GM19397 (cell line): ENCODE measurements at regions not wholly inside any gene's neighbourhood (a gene's known extent, or its start where the extent isn't known, plus 50 kb on each side); places are given as distances from the start of the nearest gene placed in this dataset.

ENCODE experiments used
- ATAC-seq: cut with Tn5 transposase; IDR thresholded peaks from one replicate; pipeline ENCODE4 v1.9.1; 2021; ENCODE audit warnings: mild to moderate bottlenecking, moderate library complexity; ENCODE audit not compliant: unreplicated experiment

DNA sequence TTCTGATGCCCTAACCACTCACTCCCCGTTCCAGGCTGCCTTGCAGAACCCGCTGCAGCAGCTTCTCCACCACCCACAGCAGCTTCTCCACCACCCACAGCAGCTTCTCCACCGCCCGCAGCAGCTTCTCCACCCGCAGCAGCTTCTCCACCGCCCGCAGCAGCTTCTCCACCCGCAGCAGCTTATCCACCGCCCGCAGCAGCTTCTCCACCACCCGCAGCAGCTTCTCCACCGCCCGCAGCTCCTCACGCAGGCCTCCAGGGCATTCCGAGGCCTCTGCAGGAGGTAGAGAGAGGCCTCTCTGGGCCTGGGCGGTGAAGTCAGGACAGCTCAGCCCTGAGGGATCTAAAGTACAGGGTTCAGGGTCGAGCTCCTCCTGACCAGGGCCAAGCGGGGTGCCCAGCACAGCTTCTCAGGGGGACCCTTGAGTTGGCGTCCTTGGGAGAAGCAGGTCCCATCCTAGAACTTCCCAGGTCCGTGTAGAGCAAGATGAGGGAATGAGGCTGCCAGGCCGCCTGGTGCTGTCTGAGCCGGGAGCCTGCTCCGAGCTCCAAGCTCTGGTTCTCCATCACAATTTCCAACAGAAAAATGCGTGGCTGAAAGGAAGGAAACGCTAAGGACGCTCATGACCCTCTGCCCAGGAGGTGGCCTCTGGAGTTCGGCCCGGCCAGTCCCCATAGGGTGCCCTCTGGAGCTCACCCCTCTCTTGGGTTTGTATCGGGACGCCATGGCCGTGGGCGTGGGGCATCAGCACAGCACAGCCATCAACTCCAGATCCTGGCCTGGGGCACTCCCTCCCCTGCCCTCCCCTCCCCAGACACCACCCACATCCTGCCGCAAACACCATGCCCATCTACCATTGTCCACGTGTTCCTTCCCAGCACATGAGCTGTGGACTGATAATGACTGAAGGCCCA lies 528.6 kb downstream of the BRD1 start:
- ATAC-seq: no peak

DNA sequence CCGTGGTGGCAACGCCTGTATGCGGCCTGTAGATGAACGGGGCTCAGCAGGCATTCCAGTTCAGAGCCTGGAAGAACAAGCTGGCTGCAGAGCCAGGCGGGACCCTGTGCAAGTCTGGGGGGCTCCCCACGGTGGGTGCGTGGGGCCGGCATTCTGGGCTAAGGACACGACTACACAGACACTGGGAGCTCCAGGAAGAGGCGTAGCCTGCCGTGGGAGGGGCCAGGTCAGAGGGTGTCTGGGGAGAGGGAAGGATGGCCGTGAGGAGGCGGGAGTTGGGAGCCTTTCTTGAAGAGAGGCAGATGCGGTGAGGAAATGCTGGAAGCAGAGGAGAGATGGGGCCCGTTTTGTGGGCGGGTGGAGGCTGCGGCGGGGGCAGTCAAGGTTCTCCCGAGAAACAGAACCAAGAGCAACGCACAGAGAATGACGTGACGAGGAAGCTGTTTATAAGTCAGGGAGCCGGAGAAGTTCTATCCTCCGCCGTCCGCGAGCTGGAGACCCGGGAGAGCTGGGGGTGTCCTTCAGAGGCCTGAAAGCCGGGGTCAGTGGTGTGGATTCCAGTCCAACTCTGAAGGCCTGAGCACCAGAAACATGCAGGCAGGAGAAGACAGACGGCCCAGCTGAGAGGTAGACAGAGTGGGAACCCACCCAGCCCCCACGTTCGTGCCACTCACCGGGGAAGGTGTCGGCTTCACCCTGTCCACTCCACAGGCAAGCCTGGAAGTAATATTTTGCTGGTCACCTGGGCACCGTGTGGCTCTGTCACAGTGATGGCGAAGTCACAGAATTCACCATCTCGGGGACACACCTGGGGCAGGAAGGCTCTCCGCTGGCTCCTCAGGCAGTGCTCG lies 529.6 kb downstream of the BRD1 start:
- ATAC-seq: no peak

DNA sequence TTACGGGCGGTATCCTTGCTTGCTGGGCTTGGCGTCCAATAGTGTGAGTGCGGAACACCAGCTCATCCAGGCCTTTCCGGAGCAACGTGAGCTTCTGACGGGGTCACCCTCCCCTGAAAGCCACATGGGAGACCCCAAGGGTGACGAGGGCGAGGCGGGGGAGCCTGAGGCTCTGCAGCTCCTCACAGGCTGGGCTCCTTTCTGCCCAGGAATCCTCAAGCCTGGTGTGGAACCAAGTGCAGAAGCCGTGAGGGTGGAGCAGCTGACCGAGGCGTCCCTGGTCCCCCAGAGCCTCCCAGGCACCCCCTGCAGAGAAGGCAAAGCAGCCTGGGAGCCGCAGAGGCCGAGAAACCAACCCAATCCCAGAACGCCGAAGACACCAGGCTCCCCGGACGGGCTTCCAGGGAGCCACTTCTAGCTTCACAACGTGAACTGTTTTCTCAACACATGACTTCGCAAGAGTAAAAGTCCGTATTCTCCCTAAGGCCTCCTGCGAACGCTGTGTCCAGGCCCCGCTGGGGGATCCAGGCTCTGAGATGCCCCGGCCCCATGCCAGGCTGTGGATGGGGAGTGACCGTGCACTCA lies 530.3 kb downstream of the BRD1 start:
- ATAC-seq: no peak

DNA sequence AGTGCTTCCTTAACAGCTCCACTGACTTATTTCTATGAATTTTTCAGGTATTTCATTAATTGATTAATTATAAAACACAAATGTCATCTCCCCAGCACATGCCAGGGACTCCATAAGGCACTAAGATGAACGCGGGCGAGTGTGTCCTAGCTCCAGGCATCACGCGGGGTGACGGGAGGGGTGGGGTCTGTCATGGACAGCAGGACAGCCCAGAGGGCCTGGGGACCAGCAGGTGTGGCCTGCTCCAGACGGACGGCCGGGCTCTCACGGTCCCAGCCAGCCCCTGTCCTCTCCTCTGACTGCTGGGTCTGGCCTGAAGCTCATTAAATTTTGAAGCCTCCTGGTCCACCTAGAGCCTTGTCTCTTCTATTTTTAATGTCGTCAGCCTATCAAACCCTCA lies 531.1 kb downstream of the BRD1 start:
- no peak for ATAC-seq

DNA sequence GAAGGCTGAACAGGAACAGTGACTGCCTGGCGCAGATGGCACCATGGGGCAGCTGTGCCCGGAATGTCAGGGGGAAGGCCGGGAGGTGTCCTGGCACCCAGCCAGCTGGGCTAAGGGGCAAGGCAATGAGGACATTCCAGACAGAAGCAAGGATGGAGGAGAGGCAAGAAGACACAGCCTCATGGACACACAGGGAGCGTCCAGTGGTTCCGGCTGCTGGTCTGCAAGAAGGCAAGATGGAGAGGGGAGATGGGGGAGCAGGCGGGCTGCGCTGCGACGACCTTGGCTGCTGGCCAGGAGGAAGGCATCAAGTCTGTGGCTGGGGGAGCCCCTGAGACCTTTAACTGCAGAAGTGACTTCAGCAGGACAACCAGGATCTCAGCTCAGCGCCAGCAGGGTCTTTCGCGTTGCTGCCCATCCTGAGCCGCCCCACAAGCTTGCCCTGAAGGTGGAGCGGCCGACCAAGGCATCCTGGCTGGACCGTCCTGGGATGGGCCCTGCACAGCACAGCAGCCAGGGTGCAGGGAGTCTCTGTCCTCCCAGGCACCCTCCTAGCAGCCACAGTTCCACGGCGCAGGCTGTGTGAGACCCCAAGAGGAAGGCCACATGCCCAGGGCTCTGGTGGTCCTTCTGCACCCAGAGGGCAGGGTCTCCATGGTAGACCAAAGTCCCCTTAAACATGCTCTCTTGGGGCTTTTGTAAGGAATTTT lies 531.7 kb downstream of the BRD1 start:
- ATAC-seq: no peak

DNA sequence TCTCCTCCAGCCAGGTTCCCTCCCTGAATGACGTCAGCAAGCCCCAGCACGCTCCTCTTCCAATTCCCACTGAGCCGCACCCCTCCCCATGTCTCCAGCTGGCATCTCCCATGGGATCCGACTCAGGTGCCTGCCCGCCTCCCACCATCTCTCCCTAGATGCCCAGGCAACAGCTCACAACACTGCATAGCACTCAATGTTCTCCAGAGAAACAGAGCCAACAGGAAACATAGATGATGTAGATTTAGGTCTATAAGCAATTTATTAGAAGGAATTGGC lies 532.3 kb downstream of the BRD1 start:
- ATAC-seq: no peak

DNA sequence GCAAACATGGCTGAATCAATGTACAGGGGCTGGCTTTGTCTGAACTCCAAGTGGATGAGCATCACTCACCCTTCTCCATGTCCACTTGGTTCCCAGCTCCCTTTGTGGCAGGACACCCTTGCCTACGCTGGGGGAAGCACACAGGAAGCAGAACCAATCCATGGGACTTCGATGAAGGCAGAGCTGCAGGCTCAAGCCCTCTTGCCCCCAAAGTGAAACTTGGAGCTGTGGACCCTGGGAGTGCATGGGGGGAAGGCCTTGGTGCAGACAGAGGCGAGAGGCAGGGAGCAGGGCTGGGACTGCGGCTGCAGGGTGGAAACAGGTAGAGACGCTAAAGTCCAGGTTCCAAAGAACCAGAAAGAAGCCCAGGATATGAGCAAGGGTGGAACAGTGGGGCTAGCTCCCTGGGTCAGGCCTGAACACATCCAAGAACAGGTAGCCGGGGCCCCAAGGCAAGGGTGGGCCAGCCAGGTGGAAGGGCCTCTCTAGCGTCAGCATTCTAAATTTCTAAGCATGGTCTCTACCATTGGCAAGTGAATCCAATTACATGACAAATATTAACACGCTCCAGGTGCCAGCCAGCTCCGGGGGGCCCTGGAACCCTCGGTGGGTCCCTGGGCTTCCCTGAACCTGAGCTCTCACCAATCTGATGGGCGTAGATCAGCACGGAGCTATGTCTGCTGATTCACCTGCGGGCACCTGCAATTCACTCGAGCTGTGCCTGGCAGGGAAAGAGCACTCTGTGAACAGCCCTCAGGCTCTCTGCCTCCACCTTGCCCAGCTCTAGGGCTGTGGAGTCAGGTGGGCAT lies 532.8 kb downstream of the BRD1 start:
- no peak for ATAC-seq

DNA sequence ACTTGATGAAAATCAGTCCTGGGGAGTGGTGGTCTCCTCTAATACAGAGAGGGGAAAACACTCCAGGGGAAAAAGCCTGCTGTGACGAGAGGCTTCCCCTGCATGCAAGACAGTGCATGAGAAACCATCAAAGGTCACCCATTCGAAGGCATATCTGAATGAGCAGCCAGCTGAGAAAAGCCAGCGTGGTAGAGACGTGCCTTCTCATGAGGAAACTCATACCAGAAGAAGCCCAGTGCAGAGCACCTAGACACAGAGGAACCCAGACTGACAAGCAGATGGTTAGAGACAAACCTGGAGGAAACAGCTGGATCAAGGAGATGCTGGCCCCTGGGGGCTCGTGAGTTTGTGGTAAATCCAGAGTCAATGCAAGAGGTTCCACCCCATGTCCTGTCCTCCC lies 534.8 kb downstream of the BRD1 start:
- no peak for ATAC-seq

DNA sequence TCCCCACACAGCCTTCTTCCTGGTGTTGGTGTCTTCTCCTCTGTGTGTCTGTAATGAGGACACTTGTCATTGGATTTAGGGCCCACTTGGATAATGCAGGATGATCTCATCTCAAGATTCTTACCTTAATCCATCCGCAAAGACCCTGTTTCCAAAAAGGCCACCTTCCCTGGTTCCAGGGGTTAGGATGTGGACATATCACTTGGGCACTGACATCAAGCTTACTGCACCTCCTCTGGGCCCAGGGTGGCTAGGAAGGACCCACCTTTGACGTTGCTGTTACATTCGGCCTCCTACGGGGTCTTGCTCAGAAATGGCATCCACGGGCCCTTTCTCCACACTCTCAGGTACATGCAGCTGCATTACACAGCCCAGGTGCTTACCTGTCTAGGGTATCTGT lies 535.9 kb downstream of the BRD1 start:
- no peak for ATAC-seq

DNA sequence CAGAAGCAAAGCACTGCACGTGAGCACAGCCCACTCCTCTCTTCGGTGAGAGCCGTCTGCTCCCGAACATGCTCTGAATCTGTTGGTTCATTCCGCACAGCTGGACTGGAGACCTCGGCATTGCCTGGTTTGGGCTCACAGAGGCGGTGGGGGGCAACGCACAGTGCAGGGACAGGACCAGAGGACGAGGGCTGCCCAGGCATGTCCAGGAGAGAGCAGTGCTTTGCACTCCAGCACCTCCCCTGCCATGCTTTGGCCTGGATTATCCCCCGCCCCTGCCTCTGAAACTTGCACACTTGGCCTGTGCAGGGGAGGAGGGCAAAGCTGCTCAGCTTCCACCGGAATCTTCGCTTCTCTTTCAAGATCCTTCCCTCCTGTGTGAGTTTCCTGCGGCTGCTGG lies 536.5 kb downstream of the BRD1 start:
- no peak for ATAC-seq

DNA sequence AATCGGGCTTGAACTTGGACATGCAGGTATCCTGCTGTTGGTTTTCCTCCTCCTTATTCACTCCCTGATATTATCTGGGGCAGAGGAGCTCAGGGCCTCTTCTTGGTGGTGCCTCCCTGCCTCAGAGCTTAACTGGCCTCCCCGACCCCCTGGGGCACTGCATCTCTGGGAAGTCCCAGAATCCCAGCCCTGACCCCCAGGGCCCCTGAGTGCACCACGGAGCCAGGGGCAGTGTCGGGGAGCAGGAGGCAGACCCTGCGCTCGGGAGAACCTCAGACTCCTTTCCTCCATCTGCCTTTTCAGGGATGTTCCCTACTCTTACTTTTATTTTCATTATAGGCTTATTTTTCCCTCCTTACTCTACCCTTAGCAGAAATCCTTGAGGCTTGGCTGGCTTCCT lies 537.0 kb downstream of the BRD1 start:
- no peak for ATAC-seq

DNA sequence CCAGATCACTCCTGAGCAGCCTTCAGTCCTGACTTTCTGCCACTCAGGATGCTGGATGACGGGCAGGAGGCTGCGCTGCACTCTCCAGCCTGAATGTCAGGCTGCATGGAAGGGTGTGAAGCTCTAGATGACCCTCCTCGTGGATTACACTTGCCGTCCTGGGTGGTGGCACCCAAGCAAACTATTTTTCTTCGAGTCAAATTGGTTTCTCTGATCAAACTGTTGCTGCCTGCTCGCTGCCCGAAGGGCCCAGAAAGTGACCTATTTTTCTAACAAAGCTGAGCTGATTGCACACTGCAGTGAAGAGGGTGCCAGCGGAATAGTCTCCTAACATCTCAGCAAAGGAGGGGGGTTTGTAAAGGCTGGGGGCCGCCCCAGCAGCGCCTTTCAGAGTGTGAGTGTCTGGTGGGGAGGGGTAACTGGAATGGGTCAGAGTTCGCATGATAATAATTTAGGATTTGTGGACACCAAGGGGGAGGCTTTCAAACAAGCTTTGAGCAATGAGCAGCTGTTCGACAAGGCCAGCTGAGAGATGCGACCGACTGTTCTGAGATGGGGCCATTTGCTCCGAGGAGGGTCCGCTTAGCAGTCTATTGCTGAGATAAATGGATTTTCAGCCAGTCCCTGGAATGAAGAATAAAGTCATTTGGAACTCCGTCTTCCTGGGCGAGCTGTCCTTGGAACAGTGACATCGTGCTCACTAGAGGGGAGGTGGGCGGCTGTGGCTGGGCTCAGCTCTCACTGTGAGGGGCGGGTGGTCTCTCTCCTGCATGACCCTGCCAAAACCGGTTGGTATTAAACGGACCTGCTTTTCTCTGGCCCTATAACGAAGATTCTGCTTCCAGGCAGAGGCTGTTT lies 537.6 kb downstream of the BRD1 start:
- no peak for ATAC-seq

DNA sequence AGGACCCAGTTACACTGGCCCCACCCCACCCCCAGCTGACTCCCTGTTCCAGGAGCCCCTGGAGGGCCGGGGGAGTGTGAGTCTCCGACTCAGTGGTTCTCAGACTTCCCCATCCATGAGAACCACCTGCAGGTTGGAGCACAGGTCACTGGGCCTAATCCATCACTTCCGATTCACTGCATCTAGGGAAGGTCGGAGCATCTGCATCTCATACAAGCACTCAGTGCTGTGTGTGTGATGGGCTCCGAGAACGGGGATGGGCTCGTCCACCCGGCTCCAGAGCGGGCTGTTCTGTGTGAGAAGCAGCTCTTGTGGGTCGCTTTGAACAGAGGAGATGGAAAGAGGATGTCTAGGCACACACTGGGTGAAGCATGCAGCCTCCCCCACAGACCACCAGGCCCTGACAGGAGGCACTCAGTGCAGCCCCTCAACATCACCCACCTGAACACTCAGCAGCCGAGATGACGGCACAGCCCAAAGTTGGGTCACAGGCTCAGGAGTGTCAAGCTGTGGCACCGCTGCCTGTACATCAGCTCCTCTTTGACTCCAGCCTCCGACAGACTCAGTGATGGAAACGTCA lies 541.4 kb downstream of the BRD1 start:
- no peak for ATAC-seq

DNA sequence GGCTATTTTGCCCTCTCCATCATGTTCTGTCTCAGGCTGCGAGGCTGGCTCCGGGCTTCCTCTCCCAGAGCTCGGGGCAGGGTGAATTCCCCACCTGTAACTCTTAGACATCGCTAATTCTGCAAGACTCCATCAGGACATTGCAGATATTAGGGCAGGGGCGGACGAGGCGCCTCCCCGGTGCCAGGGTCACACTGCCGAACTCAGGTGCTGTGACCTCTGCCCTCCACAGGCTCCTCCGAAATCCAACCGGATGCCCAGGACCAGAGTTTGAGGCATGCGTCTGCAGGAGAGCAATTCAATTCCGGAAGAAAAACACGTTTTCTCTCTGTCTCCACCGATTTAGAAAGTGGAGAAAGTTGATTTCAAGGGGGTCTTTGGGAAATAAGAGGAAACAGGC lies 542.7 kb downstream of the BRD1 start:
- no peak for ATAC-seq

DNA sequence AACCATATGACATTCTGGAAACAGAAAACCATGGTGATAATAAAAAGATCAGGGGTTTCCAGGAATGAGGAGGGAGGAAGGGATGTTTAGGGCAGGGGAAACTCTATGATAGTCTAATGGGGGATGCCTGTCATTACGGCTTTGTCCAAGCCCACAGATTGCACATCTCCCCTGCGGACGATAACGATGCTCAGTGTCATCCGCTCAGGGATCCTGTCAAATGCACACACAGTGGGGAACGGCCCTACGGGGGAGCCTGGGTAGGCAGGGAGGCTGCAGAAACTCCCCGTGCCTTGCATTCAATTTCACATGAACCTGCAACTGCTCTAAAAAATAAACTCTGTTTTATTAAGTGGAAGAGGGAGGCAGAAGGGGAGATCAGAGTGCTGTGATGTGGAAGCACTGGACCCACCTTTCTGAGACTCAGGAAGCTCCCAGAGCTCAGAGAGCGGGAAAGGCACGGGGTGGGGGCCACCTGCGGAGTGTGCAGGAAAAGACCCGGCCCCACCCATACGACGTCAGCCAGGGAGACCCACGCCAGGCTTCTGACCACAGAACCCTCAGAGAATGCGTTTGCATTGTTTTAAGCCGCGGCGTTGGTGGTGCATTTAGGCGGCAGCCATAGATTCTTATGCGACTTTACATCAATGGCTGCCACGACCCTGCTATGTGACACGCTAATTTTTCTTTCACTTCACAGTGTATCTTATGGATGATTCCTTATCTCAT lies 543.5 kb downstream of the BRD1 start:
- ATAC-seq: no peak

DNA sequence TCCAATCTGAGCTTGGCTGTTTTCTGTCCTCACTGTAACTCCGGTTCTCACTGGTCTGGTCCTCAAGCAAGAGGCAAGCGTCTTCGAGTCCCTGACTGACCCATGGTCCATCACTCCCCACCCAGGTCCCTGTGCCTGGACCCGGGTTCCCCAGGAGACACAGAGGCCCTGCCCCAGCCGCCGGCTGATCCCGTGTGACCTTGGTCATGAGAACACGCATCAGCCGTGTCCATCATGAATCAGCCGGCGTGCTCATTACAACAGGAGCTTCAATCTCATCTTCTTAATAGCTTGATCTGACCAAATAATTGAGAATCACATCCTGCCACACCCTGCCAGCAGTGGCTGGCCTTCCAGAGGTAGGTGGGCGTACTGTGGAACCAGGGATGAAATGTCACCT lies 545.1 kb downstream of the BRD1 start:
- ATAC-seq: no peak

DNA sequence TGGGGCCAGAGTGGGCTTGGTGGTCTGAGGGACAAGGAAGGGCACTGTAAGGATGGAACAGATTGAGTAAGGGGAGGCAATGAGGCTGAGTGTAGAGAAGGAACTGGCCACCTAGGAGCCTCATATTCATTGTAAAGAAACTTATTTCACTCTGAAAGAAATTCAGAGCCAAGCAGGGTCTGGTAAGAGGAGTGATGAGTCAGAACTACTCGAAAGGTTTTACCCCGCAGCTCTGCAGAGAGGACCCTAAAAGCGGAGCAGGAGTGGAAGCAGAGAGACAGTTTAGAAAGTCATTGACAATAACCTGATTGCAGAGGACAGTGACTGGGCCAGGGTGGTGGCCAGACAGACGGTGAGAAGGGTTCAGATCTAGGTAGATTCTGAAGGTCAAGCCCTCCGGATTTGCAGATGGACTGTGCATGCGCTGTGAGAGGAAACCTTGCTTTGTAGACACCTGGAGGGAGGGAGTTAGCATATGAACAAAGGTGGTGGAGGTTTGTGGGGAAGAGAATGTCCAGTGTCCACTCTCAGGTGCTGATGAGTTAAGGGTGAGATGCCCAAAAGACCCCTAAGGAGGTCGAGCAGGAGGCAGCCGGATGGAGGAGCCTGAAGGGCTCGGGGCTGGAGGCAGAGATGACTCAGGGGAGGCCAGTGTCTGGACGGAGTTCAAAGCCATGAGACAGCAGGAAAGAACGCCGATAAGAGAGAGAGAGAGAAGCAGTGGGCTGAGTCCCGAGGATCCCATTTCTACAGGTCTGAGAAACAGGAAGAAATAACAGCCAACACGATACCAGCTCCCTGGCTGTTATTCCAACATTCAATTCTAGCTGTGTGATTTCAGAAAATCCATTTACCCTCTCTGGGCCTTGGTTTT lies 546.0 kb downstream of the BRD1 start:
- ATAC-seq: no peak

DNA sequence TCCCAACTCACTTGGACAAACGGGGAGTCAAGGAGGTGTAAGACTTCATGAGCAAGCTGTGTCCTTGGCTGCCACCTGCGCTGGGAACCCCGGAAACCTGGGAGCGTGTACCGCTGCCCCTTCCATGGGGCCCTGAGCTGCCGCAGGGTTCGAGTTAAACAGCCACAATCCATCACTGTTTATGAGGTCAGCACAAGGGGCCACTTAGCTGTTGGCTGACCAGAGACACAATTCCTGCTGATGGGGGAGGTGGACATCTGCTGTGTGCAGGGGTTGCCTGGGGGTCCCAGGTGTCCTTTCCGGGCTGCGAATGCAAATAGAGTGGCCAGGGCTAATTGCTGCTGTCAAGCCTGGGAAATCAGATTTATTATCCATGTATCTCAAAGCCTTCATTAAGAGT lies 549.3 kb downstream of the BRD1 start:
- no peak for ATAC-seq
